Activated effector memory CD4-positive, alpha-beta T cell treated with anti-CD3 and anti-CD28 coated beads, Interleukin-2, amount 50 U/mL, for 16 hours (primary cell): ENCODE measurements at regions not wholly inside any gene's neighbourhood (a gene's known extent, or its start where the extent isn't known, plus 50 kb on each side); places are given as distances from the start of the nearest gene placed in this dataset.

Experiments used
- DNase-seq: peaks from one replicate; pipeline ENCODE4 v3.0.0-alpha.2; 2020

DNA sequence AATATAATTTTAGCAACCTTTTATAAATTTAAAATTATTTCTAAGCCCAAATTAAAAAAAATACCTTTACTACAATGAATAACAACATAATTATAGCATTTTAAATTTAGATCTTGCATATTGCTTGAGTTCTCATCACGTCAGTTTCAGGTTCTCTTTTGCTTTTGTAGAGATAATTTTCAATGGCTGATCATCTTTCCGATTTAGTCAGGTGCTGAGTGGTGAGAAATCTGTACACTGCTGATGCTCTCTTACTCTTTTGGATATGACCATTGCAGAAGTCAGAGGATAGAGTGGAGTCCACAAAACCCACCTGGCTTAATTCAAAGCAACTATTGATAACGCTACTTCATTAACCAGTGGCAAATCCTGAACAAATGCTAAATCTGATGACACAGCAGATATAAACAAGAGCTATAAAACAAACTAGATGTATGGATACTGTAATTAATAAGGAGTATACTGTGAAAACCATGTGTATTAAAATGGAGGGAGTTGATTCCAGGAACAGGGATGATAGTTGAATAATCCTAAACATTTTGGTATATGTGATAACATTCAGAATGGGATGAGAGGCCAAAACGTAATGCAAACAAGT is 394.8 kb downstream of the CSNK1G3 start:
- no peak for DNase-seq

DNA sequence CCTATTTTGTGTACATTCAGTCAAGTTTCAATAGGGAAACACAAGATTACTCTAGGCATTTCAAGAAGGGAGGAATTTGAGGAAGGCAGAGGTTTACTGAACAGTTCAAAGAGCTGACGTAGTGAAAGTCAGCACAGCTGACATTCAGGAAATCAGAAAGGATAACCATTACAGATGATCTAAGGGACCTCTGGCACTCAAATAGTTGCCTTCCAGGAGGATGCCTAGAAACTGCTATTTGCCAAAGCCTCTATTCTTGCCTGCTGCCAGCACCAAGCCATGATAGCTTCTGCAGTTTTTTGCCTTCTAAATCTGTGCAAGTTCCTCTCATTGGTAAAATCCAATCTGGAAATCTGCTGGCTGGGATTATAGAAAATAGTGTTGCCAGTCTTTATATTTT is 373.1 kb downstream of the CSNK1G3 start:
- no peak for DNase-seq

DNA sequence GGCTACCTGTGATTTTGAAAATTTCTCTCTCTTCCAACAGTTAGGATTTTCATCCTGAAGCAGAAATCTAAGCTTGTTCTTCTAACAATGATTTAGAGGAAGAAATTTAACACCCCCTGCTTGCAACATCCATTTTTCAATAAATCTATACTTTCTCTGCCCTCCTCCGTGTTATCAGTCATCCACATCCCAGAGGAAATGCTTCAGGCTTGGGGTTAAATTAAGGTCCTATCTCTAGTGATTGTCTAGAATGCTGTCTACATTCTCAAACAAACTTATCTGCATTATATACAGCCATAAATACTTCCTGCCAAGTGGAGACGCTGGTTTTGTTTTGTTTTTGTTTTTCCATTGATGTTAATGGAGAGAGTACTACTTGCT is 371.0 kb downstream of the CSNK1G3 start:
- DNase-seq: no peak

DNA sequence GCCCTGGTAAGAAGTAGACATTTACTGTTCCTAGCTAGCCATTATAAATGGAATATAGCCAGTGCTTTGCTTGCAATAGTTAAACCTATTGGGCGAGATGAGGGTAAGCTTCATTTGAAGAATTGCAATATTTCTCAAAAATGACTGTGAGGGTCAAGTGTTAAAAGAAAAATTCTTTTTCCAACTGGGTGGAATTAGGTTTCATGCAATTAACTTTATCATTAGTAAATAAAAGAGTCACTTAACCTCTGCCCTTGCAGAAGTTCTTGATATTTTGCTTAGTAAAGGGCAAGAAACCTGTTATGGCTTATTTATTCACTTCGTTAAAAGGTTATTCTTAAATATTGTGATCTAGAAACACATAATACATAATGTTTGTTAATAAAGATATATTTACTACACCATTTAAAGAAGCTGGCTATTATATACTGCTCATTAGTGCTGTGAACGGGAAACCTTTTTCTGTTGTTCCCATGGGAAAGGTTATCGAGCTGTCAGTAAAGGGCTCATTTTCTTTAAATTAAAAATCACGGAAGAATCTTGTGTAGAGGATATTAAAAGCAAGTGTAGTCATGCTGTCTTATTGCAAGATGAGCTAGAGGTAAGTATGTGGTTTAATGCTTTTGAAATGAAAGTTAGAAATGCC is 370.5 kb downstream of the CSNK1G3 start:
- DNase-seq: no peak

DNA sequence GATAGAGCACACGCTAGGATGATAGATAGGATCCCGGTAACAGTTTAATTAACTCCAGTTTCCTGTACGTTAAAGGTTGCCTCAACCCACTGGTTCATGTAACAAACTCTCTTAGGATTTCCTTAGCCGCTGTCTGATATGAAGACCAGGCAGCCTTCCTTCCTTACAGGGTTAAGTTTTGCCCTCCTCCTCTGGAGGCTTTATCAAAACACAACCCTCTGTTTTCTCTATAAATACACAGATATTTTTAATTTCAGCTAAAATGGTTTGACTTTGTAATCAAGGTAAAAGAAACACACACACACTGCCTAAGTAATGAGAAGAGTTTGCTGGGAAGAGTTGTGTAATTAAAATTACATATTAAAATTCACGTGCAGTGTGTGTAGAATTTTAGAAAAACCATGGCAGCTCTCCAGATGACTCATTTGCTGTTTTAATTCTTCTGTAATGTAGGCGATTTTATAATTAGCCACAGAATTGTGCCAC is 369.8 kb downstream of the CSNK1G3 start:
- no peak for DNase-seq

DNA sequence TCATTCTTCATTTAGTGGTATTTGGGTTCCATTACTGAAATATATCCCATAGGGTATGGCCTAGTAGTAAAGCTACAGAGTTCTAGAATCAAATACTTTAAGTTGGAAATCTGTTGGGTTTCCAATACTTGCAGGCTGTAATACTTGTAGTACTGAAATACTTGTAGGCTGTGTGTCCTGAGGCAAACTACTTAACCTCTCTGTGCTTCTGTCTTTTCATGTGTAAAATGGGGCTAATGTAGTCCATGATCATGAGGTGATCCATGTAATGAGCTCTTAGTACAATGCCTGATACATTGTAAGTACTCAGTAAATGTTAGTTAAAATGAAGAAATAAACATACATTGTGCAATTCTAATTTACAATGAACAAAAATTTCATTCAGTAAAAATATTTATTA is 368.9 kb downstream of the CSNK1G3 start:
- DNase-seq: no peak

DNA sequence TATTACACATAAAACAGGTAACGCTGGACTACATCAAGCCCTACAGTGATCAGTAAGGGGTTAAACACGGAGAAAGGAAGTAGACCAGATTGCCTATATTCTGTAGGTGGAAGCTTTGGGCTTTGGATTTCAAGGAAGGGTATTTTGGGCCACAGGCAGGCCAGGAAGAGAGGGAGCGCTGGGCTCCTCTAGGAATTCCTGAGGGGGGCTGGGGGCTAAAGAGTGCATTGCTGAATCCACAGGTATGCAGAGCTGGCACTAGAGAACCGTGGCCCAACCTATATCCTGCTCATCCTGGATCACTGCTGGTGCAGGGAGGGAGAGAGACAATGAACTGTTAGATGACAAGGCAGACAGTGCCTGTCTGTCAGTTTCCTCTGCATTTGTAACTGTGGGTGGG is 367.1 kb downstream of the CSNK1G3 start:
- DNase-seq: no peak

DNA sequence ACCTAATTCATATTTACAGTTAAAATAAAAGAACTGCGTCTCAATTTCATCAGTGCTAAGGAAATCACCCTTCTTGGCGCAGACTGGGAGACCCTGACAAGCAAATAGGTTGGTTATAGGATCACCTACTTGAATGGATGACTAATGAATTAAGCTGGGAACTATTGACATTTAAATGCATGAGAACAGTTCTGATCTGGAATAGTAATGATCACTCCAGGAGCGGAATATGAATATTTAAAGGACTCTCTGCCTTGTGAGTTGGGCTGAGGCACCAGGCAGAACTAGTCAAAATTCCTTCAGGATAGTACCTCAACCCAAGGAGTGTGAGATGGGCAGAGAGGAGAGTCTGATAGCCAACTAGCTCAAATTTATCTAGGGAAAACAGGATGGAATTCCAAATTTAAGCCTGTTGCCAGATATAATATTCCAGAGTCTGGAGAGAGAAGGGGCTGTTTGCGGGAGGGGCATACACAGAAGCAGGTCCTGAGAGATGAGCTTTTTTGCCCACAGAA is 364.4 kb downstream of the CSNK1G3 start:
- DNase-seq: no peak

DNA sequence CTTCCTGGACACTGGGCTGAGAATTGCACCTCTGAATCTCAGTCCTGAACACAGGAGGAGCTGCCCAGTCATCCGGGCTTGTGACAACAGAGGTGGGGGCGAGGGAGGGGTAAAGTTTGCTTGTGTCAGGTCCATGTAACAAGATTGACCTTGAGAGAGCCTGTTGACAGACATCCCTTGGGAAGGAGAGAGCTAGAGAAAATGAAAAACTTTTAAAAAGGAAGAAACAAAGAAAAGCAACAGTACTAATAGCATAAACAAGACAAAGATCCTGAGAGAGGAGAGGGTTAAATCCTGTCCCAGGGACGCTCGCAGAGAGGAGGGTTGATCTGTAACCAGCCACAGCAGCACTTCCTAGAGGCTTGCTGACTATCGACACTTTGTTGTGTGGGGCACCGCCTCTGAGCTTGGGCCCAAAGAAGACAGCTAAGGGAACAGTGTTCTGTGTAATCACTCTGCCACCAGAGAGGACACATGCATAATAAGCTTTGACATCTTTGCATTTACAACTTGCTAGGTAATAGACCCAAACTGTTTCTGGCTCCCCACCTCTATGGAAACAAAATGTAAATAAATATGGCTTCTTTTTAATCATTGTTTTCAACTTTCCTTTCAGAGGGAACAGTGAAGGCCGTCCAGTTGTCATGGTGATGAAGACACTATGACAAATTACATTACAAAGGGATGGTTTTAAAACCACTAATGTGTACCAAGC is 363.7 kb downstream of the CSNK1G3 start:
- no peak for DNase-seq

DNA sequence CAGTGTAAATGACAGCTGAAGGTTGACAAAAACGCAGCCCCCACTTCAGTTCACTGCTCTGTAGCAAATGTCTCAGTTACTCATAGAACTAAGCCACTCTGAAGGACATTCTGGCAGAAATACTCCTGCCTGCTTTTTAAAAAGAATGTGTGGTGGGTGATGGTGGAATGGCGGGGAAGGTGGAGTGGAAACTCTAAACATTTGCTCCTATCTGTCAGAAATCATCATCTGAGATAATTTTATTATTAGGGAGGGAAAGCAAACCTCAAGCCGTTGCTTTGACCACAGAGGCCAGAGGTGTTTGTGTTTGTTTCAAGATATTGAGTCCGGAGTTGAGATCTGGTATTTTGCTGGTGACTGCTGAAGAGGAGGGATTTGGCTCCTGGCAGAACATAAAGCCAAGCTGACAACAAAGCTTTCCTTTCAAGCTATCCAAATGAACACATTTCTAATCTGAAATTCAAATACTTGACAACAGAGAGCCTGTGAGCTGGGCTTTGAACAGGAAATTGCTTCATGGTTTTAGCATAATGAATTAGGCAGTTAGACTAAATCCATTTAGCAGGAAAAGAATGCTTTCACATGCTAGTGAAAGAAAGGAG is 362.7 kb downstream of the CSNK1G3 start:
- DNase-seq: no peak

DNA sequence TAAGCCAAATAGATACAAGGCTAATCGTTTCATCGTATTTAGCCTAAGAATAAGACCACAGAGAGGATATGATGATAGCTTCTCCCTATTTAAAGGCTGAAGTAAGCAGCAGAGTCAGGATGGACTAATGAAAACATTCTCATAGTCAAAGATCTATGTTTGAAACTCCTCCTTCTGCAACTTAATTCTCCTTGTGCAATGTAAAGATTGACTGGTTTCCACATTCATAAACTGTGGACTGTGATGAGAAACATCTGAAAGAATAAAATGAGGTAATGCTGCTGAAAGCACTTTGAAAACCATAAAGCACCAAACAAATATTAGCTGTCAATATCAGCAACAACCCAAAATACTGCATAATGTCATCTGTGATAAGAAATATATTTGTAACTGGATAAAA is 361.9 kb downstream of the CSNK1G3 start:
- DNase-seq: no peak

DNA sequence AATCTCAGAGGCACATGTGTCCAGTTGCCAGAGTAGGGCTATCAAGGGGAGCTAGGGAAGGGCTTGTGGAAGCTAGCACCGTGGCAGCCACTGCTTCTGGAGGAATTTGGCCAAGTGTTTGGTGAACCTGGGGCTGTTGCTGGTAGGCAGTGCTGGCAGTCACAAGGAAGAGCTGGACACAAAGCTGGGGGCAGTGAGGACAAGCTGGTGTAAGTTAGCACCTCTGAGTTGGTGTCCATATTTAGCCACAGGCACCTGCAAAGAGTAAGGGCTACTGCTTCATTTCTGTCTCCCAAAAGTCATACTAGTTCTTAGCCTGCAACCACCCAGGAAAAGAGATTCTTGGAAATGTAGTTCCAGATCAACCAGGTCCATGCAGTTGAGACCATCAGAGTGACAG is 359.4 kb downstream of the CSNK1G3 start:
- no peak for DNase-seq

DNA sequence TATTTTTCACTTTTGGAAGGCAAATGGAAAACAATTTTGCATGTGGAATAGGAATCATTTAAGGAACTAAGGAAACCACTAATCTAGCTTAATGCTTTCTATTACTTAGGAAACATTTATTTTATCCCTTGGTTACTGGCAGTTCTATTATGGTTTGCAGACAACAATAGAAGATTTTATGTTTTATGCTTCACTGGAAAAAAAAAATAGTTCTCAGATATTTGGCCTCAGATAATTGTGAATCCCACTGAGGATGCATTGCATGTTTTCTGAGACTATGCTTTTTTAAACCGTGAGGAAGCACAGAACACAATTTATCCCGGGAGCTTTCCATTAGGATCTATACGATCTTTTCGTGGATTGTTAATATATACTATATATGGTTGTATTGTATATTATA is 356.9 kb downstream of the CSNK1G3 start:
- no peak for DNase-seq

DNA sequence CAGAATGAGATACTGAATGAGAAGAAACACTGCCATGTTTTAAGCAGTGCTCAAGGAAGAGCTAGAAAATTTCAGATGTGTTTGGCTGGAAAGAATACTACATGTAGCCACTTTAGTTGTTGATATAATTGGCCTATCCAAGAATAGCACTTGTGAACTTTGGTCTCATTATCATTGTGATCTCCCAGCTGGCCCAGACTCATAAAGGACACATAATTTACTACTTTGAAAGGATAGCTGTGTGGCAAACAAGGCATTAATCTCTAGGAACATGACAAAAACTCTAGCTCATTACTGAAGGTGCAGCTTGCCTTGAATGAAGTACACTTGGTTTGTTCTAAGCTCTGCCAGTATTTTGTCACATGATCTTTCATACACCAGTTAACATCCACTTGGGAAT is 356.3 kb downstream of the CSNK1G3 start:
- DNase-seq: no peak

DNA sequence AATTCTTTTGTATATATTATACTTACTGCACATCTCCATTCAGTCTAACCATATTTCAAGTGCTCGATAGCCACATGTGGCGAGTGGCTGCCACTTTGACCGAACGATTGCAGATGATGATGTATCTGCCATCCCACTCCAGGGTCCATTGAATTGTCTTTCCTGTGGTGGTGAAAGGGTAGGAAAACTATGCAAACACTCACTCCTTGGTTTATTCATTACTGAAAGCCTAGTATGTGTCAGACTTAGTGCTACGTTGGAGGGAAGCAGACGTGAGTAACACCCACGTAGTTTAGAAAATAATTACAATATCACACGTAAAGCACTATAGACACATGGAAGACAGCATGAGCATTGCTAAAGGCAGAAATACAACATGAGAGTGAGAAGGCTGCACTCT is 353.7 kb downstream of the CSNK1G3 start:
- DNase-seq: no peak

DNA sequence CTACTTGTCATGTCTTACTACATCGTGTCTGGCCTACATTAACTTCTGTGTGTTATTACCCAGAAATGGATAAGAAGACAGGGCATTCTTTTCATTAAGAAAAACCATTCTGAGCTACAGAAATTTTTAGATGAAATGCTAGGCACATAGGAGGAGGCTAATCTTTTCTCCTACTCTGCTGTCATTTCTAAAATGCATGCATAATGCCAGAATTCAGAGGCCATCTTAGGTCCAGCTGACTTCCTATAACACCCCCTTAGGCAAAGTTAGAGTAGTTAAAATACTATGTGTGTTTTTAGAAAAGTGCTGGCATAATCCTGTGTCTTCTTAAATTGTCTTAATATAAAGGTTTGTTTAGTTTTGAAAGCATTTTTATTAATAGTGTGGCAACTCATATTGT is 352.6 kb downstream of the CSNK1G3 start:
- no peak for DNase-seq

DNA sequence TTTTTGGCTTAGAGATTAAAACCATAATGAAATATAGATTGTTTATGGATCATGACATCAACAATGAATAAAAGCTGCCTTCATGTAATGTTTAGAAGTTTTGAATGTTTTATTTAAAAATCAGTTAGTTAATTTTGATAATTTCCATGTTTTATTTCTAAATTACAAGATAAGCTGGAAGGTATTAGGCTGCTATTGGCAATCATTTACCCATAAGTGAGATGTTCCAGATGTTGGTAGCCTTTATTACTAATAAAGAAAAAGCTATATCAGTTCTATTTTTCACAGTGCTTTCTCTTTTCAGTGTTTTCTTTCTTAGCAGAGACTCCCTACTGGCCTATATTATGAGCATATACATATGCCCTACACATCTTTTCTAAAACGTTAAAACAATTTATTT is 347.0 kb downstream of the CSNK1G3 start:
- DNase-seq: no peak

DNA sequence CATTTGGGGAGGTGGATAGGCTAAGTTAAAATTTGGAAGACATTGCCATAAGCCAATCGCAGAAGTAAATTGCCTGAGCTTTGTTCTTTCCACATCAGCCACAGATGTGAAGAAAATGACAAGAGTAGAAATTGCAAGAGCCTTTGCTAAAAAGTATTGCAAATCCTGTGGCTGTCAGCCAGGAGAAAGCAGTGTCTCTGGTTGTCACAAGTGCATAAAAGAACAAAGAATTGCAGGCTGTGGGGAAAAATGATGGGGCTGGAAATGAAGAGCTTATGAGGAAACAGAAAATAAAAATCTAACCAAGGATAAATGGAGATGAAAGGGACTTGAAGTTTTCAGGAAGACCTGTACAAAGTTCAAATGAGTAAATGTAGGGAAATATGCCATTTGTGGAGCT is 344.8 kb downstream of the CSNK1G3 start:
- DNase-seq: no peak

DNA sequence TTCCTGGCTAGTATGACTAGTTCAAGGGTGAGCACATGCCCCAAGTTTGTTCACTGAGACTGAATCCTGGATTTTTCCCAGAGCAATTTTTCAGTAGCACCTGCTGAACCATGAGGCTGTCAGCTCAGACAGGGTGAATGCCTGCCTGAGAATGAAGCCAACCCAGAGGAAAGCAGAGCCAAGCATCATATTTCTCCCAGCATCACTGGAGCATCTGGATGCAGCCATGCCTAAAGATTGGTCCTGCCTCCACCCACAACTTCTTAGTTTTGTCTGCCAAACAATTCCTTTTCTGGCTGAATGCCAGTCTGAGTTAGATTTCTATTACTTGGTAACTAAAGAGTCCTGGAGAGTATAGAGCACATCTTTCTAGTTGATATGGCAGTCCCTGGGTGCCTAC is 343.6 kb downstream of the CSNK1G3 start:
- DNase-seq: no peak

DNA sequence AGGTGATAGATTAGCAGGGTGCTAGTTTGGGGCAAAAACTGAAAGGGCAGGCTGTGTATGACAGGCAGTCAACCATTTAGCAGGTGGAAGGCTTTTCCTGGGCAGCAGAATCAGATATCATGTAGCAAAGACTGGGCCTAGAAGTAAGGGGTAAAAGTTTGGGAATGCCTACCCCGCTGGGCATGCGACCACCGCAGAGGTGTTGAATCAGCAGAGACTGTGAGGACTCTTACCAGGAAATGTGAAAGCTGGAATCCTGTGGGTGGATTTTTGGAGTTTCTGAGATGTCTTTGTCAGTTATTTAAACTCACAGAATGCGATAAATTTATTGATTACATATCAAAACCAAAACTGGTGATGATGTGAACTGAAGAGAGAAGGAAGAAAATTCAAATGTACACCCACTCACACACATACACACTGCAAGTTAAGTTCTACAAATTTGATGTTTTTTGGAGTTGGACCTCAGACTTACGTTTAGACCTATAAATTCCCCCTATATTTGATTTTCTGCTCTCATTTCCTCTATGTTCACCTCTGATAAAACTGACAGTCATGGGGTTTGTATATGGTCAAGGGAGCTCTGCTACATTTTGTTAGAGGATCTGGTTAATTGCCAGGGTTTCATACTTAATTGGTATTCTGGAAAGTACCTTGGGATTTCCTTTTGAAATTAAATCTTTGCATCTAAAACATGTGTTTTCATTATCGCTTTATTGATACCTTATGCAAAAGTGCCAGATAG is 333.6 kb downstream of the CSNK1G3 start:
- DNase-seq: no peak

DNA sequence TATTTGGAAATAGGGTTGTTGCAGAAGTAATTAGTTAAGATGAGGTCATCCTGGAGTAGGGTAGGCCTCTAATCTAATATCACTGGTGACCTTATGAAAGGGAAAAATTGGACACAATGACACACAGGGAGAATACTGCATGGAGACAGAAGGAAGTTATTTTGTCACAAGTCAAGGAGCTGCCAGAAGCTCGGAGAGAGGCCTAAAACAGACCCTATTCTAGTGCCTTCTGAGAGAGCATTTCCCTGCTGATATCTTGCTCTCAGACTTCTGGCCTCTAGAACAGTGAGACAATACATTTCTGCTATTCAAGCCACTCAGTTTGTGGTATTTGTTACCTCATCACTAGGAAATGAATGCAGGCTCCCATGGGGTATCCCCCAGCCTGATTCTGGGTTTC is 332.9 kb downstream of the CSNK1G3 start:
- no peak for DNase-seq

DNA sequence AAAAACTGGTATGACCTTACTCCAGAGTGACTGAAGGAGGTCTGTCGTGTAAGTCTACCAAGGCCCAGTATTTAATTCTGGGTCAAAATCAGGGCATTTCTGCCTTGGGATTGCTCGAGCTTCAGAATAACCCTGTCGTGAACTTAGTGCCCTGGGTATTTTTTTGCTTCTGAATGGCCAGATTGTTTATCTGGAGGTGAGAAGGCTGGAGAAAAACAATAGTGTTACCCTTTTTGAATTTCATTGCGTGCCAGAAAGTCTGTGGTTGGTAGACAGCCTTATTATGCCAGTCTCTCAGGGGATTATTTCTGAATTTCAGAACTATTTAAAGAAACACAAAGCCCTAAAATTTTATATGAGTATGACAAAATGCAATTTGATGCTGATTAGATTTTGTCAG is 323.4 kb downstream of the CSNK1G3 start:
- no peak for DNase-seq

DNA sequence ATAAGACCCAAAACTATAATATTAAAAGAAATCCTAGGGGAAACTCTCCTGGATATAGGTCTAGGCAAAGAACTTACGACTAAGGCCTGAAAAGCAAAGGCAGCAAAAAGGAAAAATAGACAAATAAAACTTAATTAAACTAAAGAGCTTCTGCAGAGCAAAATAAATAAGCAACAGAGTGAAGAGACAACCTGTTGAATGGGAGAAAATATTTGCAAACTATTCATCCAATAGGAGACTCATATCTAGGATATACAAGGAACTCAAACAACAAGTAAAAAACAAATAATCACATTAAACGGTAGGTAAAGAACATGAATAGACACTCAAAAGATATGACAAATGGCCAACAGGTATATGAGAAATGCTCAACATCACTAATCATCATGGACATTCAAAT is 318.6 kb downstream of the CSNK1G3 start:
- DNase-seq: no peak
